ENCODE measurements at regions not wholly inside any gene's neighbourhood (a gene's known extent, or its start where the extent isn't known, plus 50 kb on each side); places are given as distances from the start of the nearest gene placed in this dataset.
"Not testable (repeated sequence)": the region's sequence is repeated elsewhere in the genome, so short reads cannot be mapped to it uniquely, and the experiment has no call there.

DNA sequence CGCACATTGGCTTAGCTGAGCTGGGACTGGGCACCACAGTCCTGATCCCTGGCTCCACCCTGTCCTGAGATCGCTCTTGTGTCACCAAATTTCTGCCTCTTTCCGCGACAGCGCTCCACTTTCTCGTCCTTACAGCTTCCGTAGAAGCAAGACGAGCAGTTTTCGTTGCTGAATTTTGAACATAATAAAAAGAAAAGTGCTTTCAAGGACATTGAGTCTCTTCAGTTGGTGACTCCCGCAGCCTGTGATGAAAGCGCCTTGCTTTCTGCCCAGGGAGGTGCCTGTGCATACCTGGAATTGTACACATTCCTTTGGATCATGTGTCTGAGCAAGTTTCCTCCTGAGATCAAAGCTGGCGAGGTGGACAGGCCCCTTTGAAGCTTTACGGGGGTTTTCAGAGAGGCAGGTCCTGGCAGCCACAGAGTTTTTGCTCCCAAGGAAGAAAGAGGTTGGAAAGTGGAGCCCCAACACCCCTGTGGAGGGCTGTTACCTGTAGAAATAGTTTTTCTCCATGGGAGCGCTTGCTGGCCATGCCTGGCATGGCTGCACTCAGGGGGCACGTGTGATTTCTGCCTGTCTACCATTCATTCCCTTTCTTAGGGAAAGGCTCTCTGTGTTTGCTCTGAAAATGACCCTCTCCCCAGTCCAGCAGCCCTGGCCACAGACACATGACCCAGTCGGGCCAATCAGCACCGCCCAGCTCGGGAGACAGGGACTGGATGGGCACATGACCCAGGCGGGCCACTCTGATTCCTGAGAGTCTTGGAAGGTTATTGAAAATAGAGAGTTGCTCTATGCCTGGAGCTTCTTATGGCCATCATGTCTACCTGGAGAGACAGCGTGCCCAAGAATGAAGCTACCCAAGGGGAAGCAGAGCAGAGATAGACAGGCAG lies 115.6 kb upstream of the OTOS start:
- DNase-seq = no peak

DNA sequence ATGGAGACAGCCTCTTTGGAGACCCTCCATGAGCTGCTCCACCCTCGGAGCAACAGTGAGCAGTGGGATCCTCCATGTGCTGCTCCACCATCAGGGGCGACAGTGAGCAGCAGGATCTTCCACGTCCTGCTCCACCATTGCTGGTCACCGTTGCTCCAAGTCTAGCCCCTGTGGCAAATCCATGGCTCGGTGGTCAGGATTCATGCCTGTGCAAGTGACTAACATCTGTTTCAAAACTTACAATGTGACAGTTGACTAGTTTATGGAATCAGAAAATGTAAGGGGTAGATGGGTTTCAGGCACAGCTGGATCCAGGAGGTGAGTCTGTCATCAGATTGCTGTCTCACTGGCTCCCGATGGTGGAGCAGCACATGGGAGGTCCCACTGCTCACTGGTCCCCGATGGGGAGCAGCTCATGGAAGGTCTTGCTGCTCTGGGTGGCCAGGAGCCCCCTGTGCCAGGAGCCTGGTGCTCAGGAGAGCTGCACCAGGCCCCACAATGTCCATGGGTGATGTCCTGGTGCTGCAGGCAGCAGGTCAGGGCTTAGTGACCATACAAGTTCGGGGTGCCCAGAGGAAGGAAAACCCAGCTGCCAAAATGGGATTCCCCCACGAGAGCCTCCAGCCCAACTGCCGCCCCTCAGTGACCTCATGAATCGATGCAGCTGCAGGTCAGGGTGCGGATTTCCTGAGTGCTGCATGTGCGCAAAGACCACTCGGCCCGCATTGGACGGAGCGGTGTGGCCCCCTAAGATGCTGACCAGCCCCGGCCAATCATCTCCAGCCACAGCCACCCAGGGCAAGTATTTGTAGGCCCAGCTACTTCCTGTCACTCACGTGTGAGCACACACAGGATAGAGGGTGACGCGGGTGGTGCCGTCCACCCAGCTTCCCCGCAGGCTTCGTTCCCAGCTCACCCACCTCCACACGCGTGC lies 116.5 kb upstream of the OTOS start:
- no peak for DNase-seq

DNA sequence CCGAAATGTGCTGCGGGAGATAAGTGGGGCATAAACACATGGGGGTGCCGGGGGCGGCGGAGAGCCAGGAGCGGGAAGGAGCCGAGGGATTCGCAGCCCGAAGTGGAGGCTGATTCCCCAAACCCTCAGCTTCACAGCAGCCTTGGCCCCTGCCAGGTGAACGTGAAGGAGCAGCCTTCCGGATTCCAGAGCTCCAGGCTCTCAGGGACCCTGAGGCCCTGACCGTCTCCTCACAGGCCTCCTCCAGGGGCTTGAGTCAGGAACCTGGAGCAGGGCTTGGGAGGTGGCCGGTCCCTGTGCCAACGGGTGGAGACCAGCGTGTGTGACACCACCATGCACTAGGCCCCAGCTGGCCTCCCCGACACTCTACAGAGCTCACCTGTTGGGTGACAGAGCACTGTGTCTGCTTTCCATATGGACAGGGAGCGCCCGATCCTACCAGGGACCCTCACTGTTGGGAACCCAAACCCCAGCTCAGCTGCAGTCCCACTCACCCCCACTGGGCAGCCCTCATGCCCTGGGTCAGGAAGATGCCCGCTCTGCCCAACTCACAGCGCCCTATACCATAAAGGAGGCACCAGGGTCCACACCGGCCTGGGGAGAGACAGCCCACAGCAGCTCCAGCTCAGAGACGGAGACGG lies 117.6 kb upstream of the OTOS start:
- no peak for DNase-seq

DNA sequence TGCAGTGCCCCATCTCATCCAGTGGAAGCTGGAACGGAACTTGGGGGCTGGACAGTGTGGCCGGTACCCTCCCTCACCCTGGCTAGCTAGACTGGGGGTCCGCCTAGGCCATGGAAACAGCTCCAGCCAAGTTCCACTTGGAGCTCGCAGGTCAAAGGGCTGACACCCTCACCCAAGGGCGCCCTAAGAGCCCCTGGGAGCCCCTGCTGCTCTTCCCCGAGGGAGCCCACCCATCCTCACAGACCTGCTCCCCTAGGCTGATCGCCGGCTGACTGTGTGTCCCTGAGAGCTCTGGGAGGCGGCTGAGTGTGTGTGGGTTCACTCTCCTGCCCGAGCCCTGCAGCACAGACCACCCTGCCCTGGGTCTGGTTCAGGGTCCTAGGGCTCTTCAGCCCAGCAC lies 118.2 kb upstream of the OTOS start:
- no peak for DNase-seq

DNA sequence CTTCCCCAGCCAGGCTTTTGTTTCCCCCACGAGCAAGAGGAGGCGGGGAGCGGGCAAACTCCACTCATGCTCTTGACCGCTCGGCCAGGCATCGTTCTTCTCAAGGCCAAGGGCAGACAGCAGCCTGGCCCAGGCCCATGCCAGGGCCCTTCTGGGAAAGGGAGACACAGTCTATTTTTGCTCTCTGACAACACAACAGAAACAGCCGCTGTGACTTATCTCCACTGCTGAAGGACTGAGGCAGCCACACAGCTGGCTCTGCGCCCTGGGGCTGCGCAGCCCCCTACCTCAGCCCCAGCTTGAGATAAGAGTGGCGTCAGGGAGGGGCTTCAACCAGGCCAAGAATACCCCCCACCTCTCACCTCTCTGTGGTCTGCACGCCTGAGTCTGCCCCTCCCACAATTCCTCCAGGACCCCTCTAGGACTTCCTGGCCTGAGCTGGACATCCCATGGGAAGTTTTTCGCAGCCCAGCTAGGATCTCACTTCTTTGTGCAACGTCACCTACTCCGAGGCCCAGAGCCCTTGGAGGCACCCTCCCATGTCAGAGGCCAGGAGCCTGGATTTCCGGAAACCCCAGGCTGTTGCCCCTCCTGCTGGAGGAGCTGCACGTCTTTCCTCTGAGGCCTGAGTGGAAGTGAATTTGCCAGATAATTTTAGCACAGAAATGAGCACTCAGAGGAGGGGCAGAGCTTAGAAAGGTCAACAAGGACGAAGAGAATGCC lies 118.9 kb upstream of the OTOS start:
- no peak for DNase-seq

DNA sequence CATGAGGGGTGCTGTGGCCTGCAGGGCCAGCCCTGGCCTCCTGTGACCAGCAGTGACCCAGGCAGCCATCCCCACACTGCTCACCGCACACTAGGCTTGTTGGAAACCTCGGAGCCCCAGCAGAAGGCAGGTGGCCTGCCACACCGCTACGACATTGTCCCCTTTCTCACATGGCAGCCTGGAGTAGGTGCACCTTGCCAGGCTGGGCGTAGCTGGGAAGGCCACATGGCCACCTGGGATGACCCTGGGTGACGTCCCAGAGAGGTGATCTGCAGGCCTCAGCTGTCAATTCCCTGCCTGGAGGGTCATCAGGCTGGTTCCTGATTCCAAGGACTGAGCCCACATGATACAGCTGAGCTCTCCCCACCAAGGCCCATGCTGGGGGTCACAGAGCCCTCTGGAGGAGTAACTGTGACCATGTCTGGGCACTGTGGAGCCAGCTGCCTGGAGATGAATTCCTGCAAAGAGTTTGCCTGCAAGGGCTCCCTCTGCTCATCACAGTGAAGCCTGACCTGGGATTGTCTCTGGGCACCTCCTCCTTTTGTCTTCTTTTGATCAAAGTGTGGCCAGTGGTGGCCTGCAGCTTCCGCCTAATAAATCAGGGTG lies 119.6 kb upstream of the OTOS start:
- DNase-seq = no peak

DNA sequence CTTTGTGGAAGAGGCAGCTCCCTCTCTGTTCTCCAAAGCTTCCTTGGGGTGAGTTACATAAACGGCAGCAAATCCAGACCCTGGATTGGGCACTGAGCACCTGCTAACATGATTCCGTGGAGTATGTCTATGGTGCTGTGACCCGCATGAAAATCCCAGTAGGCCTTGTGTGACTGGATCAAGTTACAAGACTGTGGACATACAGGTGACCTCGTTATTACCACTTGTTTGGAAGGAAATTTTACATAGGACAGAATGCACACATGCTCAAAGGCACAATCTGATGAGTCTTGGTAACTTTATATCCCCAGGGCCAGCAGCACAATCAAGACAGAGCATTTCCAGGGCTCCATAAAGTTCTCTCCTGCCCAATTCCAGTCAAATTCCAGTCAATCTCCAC lies 120.2 kb upstream of the OTOS start:
- no peak for DNase-seq

DNA sequence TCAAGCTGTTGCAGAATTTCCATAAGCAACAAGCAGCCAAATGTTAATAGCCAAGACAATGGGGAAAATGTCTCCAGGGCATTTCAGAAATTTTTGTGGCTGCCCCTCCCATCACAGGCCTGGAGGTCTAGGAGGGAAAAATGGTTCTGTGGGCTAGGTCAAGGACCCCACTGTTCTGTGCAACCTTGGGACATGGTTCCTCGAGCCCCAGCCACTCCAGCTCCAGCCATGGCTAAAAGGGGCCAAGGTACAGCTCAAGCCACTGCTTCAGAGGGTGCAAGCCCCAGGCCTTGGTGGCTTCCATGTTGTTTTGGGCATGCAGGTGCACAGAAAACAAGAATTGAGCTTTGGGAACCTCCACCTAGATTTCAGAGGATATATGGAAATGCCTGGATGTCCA lies 122.1 kb upstream of the OTOS start:
- DNase-seq = not testable (repeated sequence)

DNA sequence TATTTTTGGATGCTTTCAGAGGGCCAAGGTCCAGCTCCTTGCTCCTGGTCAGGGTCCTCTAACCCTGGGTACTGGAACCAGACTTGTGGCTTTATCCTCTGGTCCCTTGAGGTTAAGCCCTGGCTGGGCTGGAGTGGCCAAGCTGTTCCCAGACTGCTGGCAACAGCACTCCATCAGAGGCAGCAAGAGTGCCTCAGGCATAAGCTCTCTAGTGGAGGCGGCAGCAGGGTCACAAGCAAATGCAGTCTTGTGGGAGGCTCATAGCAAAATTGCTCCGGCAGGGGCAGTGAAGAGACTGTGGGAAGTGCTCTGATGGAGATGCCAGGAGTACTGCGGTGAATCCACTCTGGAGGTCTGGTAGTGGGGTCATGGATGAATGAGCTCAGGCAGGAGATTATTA lies 128.9 kb upstream of the OTOS start:
- DNase-seq = no peak

DNA sequence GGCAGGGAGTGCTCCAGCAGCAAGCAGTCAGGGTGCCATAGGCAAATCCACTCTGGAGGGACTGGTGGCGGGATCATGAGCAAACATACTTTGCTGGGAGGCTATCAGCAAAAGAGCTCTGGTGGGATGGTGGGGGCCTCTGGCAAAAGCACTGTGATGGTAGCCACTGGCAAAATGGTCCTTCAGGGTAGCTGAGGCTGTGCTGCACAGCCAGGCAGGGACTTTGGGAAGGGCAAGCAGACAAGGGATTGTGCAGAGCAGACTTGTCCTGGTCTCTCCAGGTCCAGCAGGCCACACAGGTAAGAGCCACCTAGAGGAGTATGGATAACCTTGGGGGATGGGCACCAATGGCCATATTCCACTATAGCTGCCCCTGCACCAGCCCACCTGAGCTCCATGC lies 129.4 kb upstream of the OTOS start:
- no peak for DNase-seq

DNA sequence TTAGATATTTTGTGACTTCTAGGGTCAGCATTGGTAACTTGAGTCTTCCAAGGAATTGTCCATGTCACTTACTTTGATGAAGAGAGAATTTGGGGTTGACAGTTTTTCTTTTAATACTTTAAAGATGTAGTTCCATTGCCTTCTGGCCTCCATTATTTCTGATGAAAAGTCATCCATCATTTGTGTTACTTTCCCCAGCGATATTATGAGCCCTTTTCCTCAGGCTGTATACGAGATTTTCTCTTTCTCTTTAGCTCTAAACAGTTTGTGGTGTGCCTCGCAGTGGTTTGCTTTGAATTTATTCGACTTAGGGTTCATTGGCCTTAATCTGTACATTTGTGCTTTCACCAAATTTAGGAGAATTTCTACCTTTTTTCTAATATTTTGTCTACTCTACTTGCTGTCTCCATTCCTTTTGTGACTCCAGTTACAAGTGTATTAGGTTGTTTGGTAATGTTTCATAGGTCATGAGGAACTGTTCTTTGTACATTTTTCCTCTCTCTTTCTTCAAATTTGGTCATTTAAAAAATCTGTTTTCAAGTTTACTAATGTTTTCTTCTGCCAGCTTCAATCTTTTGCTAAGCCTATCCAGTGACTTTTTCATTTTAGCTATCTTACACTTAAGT lies 131.4 kb upstream of the OTOS start:
- no peak for DNase-seq

DNA sequence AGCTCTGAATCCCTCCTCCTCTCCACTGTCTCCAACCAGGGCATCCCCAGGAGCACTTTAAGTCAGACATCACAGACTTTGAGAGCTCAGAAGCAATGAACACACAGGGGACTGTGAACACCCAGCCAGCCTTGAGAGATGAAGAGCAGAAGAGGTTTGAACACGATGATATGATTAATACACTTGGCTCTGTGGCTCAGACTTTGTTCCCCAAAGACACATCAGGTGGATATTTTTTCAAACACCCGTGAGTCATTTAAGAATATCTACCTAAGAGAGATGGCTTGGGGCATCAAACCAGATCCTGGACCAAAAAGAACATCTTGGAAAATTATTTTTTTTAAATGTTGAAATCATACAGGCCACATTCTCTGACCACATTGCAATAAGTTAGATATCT lies 134.9 kb upstream of the OTOS start:
- DNase-seq = no peak

DNA sequence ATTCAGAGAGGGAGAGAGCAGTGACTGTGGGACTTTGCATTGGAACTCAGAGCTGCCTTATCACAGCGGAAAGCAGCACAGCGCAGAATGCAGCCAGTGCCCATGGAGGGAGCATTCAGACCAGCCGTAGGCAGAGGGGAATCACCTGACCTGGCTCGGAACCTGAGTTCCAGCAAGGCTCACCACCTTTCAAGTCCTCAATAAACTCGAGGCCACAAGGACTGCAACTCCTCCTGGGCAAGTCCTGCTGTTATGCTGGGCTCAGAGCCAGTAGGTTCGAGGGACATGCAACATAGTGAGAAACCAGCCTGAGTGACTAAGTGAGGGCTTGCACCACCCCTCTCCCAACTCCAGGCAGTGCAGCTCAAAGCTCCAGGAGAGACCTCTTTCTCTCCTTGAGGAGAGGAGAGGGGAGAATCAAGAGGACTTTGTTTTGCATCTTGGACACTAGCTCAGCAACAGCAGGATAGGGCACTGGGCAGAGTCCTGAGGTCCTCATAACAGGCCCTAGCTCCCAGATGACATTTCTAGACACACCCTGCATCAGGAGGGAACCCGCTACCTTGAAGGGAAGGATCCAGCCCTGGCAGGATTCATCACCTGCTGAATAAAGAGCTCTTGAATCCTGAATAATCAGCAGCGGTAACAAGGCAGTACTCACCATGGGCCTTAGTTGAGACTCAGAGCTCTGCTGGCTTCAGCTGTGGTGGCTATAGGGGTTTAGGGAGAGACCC lies 136.8 kb upstream of the OTOS start:
- no peak for DNase-seq

DNA sequence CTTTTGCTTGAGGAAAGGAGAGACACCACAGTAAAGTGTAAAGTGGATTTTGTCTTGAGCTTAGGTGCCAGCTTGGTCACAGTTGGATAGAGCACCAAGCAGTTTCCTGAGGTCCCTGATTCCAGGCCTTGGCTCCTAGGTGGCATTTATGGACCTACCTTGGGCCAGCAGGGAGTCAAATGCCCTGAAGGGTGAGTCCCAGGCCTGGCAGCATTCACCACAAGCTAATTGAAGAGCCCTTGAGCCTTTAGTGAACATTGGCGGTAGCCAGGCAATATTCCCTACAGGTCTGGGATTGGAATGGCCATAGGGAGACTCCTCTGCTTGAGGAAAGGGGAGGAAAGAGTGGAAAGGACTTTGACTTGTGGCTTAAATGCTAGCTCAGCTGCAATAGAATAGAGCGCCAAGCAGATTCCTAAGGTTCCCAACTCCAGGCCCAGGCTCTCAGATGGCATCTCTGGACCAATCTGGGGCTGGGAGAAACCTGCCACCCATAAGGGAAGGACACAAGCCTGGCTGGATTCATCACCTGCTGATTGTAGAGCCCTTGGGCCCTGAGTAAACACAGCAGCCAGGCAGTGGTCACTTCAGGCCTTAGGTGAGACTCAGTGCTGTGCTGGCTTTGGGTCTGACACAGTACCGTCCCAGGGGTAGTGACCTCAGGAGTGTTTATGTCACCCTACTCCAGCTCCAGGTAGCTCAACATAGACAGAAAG lies 137.5 kb upstream of the OTOS start:
- DNase-seq = no peak

DNA sequence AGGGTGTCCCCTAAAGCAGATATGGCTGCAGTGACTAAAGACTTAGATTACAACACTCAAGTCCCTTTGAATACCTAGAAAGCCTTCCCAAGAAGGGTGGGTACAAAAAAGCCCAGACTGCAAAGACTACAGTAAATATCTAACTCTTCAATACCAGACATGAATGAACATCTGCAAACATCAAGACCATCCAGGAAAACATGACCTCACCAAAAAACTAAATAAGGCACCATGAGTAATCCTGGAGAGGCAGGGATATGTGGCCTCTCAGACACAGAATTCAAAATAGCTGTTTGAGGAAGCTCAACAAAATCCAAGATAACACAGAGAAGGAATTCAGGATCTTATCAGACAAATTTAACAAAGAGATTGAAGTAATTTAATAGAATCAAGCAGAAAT lies 138.2 kb upstream of the OTOS start:
- no peak for DNase-seq

DNA sequence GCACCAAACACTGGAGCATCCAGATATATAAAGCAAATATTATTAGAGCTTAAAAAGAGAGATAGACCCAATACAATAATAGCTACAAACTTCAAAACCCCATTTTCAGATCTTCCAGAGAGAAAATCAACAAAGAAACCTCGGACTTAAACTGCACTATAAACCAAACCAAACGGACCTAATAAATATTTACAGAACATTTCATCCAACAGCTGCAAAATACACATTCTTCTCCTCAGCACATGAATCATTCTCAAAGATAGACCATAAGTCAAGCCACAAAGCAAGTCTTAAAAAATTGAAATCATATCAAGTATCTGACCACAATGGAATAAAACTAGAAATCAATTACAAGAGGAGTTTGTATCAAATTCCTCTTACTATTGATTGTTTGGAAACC lies 140.2 kb upstream of the OTOS start:
- DNase-seq = no peak

DNA sequence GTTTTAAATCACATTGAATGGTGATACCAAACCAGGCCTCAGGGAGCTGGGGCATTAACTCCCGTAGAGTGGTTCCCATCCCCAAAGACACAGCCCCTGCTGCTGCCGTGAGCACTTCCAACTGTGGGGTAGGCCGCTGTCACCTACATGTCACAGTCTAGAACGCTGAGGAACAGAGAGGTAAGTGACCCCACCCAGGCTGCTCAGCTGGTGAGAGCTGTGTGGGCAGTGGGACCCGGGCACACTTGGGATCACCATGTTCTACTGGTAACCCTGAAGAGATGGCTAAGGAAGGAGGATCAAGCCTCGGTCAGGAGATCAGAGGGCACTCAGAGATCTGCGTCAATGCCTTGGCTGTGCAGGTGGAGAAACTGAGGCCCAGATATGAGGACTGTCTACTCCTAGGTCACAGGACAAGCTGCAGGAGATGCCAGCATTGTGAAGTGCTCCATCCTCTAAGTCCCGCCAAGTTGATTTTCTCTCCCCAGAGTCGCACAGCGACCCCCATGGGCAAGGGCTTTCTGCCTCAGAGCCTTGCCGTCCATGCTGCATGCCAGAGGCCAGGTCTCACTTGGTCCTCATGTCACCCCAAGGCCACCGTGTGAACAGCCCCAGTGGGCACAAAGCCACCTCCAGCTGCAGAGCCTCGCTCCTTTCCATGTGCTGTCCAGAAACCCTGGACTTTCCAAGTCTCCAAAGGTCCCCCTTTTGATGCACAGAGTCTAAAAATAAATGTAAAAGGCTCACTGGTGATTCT lies 144.2 kb upstream of the OTOS start:
- no peak for DNase-seq

DNA sequence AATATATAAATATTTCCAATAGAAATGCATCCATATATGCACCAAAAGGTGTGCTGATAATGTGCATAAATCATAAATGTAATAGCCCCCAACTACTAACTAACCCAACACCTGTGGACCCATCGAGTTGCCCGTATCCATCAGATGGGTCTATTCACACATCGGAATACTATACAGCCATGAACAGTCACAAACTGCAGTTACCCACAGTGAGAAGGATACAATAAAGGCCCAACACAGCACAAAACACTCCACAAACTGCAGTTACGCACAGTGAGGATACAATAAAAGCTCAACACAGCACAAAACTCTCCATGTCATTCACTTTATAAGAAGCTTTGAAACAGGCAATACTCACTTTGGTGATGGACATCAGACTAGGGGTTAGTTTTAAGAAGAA lies 145.3 kb upstream of the OTOS start:
- DNase-seq = no peak

DNA sequence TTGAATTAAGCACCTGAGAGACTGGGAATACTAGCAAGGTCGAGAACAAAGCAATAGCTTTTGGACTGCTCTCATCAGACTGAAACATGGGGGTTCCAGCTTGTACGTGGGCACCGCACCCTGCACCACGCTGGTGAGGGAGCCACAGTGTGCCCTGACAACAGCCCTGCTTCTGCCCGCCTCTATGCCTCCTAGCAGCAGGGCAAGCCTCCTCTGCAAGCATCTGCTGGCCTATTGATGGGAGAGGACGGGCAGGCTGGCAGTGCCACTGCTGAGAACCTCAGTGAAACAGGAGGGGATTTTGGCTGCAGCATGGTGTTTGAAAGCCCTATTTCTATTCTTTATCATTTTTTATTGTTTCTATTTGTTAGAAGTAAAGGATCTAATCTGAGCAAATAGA lies 146.1 kb upstream of the OTOS start:
- no peak for DNase-seq

DNA sequence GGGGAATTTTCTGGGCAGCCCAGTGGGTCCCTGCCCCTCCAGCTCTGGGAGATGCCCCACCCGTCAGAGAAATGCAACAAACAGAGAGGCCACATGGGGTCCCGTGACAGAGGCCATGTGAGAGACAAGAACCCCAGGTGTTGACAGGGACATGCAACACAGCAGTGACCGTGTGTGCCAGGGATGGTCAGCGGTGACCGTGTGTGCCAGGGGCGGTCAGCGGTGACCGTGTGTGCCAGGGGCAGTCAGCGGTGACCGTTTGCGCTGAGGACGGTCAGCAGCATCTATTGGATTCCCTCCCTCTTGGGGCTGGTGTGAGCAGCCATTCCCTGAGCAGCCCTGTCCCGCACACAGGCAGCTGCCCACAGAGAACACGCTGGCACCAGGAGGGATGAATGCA lies 146.6 kb upstream of the OTOS start:
- no peak for DNase-seq
